ENCODE measurements at regions not wholly inside any gene's neighbourhood (a gene's known extent, or its start where the extent isn't known, plus 50 kb on each side); places are given as distances from the start of the nearest gene placed in this dataset.

DNA sequence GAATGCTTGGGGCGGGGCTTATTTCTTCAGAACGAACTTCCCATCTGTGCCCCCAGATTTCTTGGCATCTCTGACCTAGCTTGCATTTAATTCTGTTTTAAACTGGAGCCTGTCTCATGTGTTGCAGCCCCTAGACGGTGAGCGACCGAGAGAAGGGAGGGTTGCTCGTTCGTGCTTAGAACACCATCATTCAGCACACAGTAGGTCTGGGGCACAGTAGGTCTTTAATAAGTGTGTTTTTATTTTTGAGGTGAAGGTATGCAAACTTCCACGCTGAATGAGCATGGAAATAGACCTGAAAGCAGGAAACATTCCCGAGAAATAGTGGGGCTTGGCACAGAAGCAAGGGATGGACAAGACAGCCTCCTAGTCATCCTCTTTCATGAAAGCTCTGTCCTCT is 57.0 kb upstream of the TAC4 start:
- peaks cover 48% of the 10 kb centered on the region for H3K27me3 ChIP-seq (ENCODE audit: control insufficient read depth, extremely low read depth, insufficient read depth, low read length)
- no peak overlapping the region for H3K4me2 ChIP-seq (ENCODE audit: control insufficient read depth, extremely low read depth, insufficient read depth, low read depth, low read length)
- no peaks in the 10 kb centered on the region for H3K79me2 ChIP-seq (ENCODE audit: control insufficient read depth, insufficient read depth, low read length)
- H3K27ac ChIP-seq (ENCODE audit: control insufficient read depth, insufficient read depth, low read length): no peak overlapping the region
- H3K36me3 ChIP-seq (ENCODE audit: control insufficient read depth in 2 of 2, extremely low read depth in 1 of 2, insufficient read depth in 2 of 2, low read length in 2 of 2): no peaks in the 10 kb centered on the region
- peaks cover 9% of the 10 kb centered on the region for H3K4me1 ChIP-seq (ENCODE audit: control insufficient read depth, extremely low read depth, insufficient read depth, low read length)
- H2AFZ ChIP-seq (ENCODE audit: control insufficient read depth, low read length): no peak overlapping the region
- no peaks in the 10 kb centered on the region for H4K20me1 ChIP-seq (ENCODE audit: control insufficient read depth, extremely low read depth, insufficient read depth, low read length)
- H3K4me3 ChIP-seq (ENCODE audit: control insufficient read depth in 2 of 3, extremely low read depth in 1 of 3, insufficient read depth in 2 of 3, low read depth in 1 of 3, low read length in 3 of 3): no peak overlapping the region
- DNase-seq (ENCODE audit: low read depth, low spot score) (no peak), FAIRE-seq (no peak)
- H3K9me3 ChIP-seq (ENCODE audit: control insufficient read depth, low read depth, low read length): no peaks in the 10 kb centered on the region
- no peak for TF ChIP-seq EZH2 (IDR thresholded peaks at IDR 0.05; ENCODE audit: low read length)
- TF ChIP-seq, protein P1, sequence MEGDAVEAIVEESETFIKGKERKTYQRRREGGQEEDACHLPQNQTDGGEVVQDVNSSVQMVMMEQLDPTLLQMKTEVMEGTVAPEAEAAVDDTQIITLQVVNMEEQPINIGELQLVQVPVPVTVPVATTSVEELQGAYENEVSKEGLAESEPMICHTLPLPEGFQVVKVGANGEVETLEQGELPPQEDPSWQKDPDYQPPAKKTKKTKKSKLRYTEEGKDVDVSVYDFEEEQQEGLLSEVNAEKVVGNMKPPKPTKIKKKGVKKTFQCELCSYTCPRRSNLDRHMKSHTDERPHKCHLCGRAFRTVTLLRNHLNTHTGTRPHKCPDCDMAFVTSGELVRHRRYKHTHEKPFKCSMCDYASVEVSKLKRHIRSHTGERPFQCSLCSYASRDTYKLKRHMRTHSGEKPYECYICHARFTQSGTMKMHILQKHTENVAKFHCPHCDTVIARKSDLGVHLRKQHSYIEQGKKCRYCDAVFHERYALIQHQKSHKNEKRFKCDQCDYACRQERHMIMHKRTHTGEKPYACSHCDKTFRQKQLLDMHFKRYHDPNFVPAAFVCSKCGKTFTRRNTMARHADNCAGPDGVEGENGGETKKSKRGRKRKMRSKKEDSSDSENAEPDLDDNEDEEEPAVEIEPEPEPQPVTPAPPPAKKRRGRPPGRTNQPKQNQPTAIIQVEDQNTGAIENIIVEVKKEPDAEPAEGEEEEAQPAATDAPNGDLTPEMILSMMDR (optimal IDR thresholded peaks at IDR 0.05 in 1 of 3, IDR thresholded peaks at IDR 0.05 in 1 of 3, conservative IDR thresholded peaks at IDR 0.05 in 1 of 3; ENCODE audit: extremely low read depth in 1 of 3, insufficient read depth in 2 of 3, low read length in 3 of 3): no peak
- dilution Hi-C loops (cut with MboI; ENCODE audit: extremely low pct_ligation_motif_present, low sequenced_read_pairs): no loop called here
- no peak overlapping the region for H3K9ac ChIP-seq (ENCODE audit: control insufficient read depth, extremely low read depth, insufficient read depth, low read length)
- H3K9me1 ChIP-seq (ENCODE audit: control insufficient read depth, extremely low read depth, insufficient read depth, low read length): no peaks in the 10 kb centered on the region

DNA sequence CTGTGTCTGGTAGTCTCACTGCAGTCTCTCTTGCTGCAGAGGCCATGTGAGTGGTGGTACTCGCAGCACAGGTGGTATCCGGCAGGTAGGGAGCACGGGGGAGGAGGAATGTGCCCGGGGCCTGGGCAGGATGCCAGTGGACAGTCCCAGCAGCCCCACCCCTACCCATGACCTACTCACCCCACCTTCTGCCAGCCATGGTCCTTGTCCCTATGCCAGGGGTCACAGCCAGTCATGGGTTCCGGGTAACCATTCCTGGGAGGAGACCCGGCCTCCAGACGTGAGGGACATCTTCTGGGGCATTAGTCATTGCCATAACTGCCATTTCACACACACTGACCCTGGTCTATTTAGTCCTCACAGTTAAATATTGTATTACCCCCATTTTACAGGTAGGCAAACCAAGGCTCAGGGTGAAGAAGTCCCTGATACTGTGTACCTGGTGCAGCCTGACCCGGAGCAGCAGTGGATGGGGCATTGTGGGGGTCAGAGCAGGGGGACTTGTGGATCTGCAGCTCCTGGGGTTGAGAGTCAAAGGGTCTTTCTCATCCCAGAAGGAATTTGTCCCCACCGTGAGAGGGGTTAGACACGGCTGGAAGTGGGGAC is 58.8 kb upstream of the TAC4 start:
- DNase-seq (ENCODE audit: low read depth, low spot score): no peak
- dilution Hi-C loops (cut with MboI; ENCODE audit: extremely low pct_ligation_motif_present, low sequenced_read_pairs): no loop called here

More for the DNA sequence above, 58.8 kb upstream of the TAC4 start:
- no peak overlapping the region for H3K9ac ChIP-seq (ENCODE audit: control insufficient read depth, extremely low read depth, insufficient read depth, low read length)
- H3K27ac ChIP-seq (ENCODE audit: control insufficient read depth, insufficient read depth, low read length): no peak overlapping the region
- H3K79me2 ChIP-seq (ENCODE audit: control insufficient read depth, insufficient read depth, low read length): no peaks in the 10 kb centered on the region
- FAIRE-seq: no peak
- H3K36me3 ChIP-seq (ENCODE audit: control insufficient read depth in 2 of 2, extremely low read depth in 1 of 2, insufficient read depth in 2 of 2, low read length in 2 of 2): no peaks in the 10 kb centered on the region
- H3K4me2 ChIP-seq (ENCODE audit: control insufficient read depth, extremely low read depth, insufficient read depth, low read depth, low read length): no peak overlapping the region
- H3K9me1 ChIP-seq (ENCODE audit: control insufficient read depth, extremely low read depth, insufficient read depth, low read length): no peaks in the 10 kb centered on the region
- TF ChIP-seq, protein P1 (optimal IDR thresholded peaks at IDR 0.05 in 1 of 3, IDR thresholded peaks at IDR 0.05 in 1 of 3, conservative IDR thresholded peaks at IDR 0.05 in 1 of 3; ENCODE audit: extremely low read depth in 1 of 3, insufficient read depth in 2 of 3, low read length in 3 of 3): no peak
- no peak for TF ChIP-seq EZH2 (IDR thresholded peaks at IDR 0.05; ENCODE audit: low read length)
- H3K4me1 ChIP-seq (ENCODE audit: control insufficient read depth, extremely low read depth, insufficient read depth, low read length): peaks cover 16% of the 10 kb centered on the region
- H3K9me3 ChIP-seq (ENCODE audit: control insufficient read depth, low read depth, low read length): no peaks in the 10 kb centered on the region
- peaks cover 3% of the 10 kb centered on the region for H4K20me1 ChIP-seq (ENCODE audit: control insufficient read depth, extremely low read depth, insufficient read depth, low read length)
- H2AFZ ChIP-seq (ENCODE audit: control insufficient read depth, low read length): no peak overlapping the region
- H3K4me3 ChIP-seq (ENCODE audit: control insufficient read depth in 2 of 3, extremely low read depth in 1 of 3, insufficient read depth in 2 of 3, low read depth in 1 of 3, low read length in 3 of 3): no peak overlapping the region
- H3K27me3 ChIP-seq (ENCODE audit: control insufficient read depth, extremely low read depth, insufficient read depth, low read length): peaks cover 63% of the 10 kb centered on the region

Data from keratinocyte (primary cell).